Stimulated activated CD8-positive, alpha-beta memory T cell treated with anti-CD3 and anti-CD28 coated beads, Interleukin-12 subunit alpha, Interleukin-12 subunit beta, amount 100 ng/mL, for 4 hours (primary cell): ENCODE measurements at regions not wholly inside any gene's neighbourhood (a gene's known extent, or its start where the extent isn't known, plus 50 kb on each side); places are given as distances from the start of the nearest gene placed in this dataset.

Experiments
- DNase-seq: peaks from one replicate; pipeline ENCODE4 v3.0.0-alpha.2; 2020; ENCODE audit warnings: low read depth

DNA sequence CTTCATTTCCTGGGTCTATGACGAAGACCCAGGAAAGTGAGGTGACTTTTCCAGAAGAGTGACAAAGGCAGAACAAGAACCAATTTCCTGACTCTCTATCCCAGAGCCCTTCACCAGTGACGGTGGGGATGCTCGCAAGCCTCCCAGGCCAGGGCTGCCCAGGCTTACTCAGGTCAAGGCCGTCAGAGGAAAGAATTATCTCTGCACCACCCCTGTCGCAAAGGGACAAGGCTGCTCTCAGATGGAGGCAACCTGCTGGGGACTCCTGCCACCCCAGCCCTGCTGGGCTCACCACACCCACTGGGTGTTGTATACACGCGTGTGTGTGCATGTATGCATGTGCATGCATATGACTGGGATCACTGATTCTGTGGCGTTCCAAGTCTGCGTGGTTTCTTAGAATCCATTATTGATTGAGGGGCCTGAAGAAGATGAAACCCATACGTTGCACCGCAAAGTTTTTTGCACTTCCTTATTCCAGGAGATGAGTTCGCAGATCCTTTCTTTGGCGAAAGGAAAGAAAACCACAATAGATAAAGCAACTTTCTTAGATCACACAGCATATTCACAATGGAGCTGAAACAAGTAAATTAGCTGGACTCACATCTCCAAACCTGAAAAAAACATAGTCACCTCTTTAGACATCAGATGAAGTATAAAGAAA lies 255.8 kb downstream of the RHOU start:
- no peak for DNase-seq

DNA sequence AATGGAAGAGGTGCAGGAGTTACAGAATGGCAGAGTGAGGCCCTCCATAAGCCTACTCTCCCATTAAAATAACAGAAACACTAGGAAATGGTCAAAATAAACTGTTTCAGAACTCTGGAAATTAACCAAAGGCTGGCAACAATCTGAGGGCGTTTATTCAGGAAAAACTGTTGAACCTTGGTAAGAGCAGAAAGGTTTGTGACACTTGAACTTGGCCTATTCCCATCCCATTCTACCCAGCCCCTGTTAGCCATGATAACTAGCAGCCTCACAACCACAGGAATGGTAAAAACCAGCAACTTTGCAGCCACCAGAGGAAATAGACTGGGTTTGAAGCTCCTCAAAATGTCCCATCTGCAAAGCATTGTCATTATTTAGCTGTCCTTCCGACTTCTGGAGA lies 256.8 kb downstream of the RHOU start:
- no peak for DNase-seq

DNA sequence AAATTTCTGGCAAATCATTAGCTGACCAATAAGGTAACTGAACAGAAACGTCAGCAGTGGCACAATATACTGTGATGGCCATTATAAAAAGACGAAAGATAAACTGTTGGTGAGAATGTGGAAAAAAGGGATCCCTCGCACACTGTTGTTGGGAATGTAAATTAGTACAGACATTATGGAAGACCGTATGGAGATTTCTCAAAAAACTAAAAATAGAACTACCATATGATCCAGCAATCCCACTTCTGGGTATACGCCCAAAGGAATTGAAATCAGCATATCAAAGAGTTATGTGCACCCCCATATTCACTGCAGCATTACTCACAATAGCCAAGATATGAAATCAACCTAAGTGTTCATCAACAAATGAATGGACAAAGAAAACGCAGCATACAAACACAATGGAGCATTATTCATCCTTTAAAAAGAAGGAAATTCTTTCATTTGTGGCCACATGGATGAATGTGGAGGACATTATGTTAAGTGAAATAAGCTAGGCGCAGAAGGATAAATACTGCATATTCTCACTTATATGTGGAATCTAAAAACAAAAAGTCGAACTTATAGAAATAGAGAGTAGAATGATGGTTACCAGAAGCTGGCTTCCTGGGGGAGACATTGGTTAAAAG lies 257.7 kb downstream of the RHOU start:
- no peak for DNase-seq

GRCh38 chr1:228994676-228995594 lies 259.7 kb downstream of the RHOU start:
- DNase-seq, result no peak

DNA sequence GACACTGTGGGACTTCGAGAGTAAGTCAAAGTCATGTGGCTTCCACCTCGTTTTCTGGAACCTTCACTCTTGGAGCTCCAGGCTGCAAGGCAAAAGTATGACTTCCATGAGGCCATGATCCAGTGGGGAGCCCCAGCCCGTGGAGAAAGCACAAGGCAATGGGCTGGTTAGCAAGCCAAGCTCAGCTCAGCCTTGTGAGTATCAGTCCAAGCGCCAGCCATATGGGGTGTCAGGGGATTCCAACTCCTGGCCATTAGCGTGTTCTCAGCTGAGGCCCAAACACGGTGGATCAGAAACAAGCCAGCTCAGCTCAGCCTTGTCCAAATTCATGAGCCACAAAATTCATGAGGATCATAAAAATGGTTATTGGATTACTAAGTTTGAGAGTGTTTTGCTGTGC lies 261.0 kb downstream of the RHOU start:
- no peak for DNase-seq

GRCh38 chr1:228997721-228998144 lies 262.5 kb downstream of the RHOU start:
- DNase-seq, result no peak

- no peak for DNase-seq
These were observed 262.9 kb downstream of the RHOU start for GRCh38 chr1:228998179-228998578.

GRCh38 chr1:228999446-229000170 lies 264.3 kb downstream of the RHOU start:
- DNase-seq, result no peak

DNA sequence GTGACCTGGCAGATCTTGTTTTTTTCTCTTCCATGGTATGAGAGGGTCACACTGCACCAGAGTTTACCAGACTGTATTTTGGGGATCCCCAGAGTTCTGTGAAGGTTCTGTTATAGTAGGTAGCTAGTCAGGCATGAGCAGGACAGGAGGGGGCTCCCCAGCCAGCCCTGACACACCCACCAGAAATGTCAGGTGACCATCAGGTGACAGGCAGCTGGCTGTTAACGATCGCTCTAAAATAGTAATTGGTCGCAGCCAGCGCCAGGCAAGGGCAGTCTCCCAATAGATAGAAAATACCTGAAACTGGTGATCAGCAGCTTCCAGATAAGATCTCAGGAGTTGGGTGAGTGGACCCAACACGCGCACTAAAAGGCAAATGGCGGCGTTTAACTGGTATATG lies 264.9 kb downstream of the RHOU start:
- no peak for DNase-seq

DNA sequence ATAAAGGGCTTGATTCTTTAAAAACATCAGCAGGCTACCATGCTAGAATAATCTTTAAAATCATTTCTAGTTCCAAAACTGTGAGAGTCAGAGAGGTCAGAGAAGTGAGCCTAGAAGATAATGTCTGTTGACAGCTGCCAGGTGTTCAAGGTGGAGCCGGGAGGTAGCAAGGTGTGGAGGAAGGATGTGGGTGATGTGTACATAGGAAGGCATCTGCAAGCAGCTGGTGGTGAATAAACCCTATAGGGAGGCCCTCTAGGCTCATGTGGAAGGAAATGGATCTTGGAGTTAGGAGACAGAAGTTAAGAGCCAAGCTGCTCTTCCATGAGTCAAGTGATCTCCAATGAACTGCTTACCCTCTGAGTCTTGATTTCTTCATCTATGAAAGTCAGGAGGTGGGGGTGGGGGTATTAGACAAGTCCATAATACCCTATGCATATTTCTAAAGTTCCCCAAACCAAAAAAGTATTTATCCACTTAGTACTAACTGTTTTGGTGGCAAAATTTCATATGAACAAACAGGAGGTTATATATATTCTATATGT lies 266.3 kb downstream of the RHOU start:
- DNase-seq, result no peak

GRCh38 chr1:229002037-229002436 lies 266.8 kb downstream of the RHOU start:
- DNase-seq, result no peak

DNA sequence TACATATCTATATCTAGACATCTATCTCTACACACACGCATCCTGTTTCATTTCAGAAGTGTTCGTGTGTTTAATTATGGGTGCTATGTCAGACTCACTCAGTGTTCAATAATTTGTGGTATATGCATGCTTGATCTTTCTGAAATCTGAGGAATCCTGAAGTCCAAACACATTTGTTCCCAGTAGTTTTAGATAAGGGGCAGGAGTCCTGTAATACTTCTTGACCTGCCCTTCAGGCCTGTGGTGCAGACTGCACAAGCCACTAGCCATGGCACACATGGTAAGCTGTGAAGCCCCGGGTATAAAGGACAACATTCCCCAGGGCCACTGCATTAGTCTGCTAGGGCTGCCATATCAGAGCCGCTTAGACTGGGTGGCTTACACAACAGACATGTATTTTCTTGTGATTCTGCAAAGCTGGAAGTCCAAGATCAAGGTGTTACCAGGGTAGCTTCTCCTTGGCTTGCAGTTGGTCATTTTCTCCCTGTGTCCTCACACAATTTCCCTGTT lies 267.2 kb downstream of the RHOU start:
- DNase-seq, result no peak

DNA sequence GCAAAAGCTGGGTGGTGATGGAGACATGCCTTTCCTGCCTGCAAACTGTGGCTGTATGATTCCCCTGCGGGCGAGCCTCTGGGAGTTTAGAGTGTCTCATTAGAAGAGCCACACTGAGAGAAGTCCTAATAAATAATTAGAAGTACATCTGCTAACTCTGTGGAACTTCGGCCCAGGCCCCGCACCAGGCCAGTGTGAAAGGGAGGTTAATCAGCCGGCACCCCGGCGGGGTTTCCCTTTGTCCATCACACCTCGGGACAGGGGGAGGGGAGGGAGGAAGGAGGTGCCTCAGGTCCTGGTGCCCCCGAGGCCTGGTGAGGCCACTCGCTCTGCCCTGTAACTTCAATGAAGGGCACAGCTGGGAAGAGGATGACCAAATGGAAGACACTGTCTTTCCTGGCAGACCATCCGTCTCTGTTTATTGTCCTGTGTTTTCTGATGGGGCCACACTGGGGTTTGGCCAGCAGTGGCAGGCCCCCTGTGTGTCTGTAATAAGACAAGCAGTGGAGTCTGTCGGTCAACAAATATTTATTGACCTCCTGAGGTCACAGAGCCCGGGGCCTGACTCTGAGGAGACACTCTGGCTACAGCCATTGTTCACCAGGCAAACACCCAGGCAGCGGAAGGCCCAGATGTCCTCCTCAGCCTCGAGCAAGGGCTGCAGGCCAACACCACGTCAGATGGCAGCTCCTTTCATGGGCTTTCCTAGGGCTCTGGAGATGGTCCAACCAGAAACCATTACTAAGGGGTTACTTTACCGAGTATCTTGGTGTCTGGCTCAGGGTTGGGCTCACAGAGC lies 267.5 kb upstream of the RAB4A start:
- no peak for DNase-seq

GRCh38 chr1:229004066-229004833 lies 266.7 kb upstream of the RAB4A start:
- DNase-seq, result no peak

- DNase-seq, result no peak
These were observed 265.8 kb upstream of the RAB4A start for GRCh38 chr1:229005097-229005496.

- no peak for DNase-seq
These were observed 265.4 kb upstream of the RAB4A start for GRCh38 chr1:229005556-229005955.

- DNase-seq, result no peak
These were observed 264.6 kb upstream of the RAB4A start for GRCh38 chr1:229006121-229006870.

DNA sequence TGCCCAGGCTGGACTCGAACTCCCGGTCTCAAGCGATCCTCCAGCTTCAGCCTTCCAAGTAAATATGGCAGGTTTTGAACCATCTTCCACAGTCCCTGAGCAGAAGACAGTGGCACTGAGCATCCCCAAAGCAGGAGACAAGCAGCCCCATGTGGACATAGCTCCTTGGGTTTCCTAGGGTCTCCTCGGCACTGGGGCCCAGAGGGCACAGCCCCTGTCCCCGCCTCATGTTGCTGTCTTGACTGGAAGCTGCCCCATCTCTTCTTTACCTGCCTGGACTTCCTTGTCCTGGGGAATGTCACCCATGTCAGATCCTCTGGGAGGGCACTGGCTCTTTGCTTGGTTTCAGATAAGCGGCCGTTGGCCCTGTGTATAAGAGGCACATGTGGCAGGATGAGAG lies 263.7 kb upstream of the RAB4A start:
- DNase-seq, result no peak

- no peak for DNase-seq
These were observed 263.2 kb upstream of the RAB4A start for GRCh38 chr1:229007701-229008100.
